KG1 (cell line): ENCODE measurements at regions not wholly inside any gene's neighbourhood (a gene's known extent, or its start where the extent isn't known, plus 50 kb on each side); places are given as distances from the start of the nearest gene placed in this dataset.
"Not testable (repeated sequence)": the region's sequence is repeated elsewhere in the genome, so short reads cannot be mapped to it uniquely, and the experiment has no call there.

Experiments
- DNase-seq: peaks from one replicate; lab custom pipeline; 2025; lab: John Stamatoyannopoulos, UW

GRCh38 chr18:45342166-45342565 lies 273.1 kb upstream of the SLC14A2 start:
- DNase-seq = no peak

- no peak for DNase-seq
Measured at GRCh38 chr18:45342653-45343052, 272.6 kb upstream of the SLC14A2 start.

GRCh38 chr18:45343365-45343764 lies 271.9 kb upstream of the SLC14A2 start:
- no peak for DNase-seq

- DNase-seq = not testable (repeated sequence)
Measured at GRCh38 chr18:45344680-45345079, 270.6 kb upstream of the SLC14A2 start.

DNA sequence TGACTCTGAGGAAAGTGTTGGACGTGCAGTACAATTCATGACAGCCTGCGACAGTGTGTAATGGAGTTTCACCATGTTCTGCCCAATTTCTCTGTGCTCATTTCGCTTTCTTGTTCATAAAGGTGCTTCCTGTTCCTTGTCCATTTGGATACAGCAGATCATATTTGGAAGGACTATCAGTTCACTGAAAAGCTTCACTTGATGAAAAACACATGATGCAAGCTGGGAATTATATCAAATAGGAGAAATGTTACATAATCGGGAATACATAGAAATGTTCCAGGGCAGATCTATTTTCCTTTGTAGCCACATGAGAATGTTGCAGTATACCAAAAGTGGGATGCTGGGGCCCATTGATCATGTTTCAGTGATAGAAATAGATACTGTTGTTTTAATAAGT lies 266.3 kb upstream of the SLC14A2 start:
- DNase-seq = no peak

- no peak for DNase-seq
Measured at GRCh38 chr18:45349467-45349866, 265.8 kb upstream of the SLC14A2 start.

- DNase-seq = no peak
Measured at GRCh38 chr18:45350404-45351156, 264.7 kb upstream of the SLC14A2 start.

DNA sequence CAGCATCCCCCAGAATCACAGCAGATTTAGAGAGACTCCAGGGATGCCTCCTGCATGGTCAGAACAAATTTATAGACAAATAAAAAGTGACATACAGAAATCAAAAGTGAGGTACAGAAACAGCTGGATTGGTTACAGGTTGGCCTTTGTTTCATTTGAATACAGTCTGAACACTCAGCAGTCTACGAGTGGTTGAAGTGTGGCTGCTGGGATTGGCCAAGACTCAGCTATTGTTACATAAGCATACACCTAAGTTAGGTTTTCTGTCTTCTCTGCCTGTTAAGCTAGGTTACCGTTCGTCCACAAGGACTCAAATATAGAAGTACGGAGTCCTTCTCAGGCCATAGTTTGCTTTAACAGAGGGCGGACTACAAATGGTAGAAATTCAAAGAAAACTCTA lies 262.4 kb upstream of the SLC14A2 start:
- DNase-seq = no peak

DNA sequence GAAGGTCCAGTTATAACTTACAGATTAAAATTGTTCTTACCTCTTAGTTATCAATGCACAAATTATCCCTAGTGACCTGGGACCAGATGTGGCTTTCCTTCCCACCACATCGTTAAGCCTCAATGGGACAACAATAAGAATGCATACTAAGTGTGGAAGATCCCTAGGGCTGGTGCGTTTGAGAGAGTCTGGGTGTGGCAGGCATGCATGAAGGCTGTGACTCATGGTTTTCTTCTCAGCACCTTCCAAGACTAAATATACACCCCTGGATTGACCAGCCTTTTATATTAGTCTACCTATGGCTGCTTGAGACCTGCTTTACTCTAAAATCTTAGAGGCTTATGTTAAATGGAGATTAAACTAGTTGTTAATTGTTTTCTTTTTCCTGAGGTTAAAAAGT lies 261.7 kb upstream of the SLC14A2 start:
- no peak for DNase-seq

DNA sequence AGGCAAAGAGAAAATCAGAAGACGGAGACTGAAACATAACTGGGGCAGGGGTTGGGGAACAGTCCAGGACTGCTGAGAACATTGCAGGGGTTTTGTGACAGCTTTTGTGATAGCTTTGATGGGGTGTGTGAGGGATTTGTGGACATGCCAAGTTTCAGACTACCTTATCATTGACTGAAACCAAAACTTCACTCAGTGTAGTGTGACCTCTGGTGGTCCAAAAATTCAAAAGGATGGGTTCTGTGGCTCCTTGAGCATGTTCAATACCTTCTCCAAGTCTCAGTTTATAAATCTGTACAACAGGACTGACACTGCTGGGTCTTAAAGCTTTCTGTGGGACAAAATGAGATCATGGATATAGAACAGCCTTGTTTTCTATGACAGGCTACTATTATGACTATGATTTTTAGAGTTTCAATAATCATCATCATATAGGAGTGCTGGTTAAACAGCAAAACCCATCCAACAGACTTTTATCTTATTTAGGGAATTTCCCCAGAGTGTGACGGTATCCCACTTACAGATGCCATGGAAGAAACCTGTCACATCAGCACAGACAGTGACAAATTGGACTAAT lies 259.2 kb upstream of the SLC14A2 start:
- DNase-seq = no peak

DNA sequence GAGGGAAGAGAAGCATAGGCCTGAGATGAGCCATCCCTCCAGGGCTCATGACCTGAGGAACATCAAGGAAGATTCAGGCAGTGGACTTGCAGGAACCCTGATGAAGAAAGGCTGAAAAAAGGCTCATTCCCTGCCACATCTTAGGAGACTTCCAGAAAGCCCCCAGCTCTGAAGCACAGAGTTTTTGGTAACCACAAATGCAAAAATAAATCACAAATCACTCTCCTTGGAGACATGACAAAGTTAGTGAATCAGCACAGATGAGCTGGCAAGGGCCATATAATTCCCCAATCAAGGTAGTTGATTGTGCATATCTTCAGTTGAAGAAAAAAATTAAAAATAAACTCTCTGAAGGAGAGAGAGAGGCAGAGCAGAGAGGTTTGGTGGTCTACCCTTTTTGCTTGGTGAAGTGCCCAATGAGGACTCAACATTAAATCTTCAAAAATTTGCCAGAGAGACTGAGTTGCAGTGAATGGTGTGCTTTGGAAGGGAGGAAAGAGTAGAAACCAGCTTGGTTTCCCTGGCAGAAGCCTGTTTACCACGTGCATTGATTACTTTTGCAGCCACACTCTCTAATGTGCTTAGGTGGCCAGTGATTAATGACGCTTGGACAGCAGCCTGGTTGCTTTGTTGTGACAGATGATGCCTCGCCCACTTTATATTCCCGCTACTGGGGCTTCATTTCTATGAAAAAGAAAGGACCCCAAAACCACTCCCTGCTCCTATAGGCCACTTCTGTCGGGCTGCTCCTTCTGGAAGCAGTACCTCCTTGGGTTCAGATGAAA lies 257.4 kb upstream of the SLC14A2 start:
- DNase-seq = no peak

DNA sequence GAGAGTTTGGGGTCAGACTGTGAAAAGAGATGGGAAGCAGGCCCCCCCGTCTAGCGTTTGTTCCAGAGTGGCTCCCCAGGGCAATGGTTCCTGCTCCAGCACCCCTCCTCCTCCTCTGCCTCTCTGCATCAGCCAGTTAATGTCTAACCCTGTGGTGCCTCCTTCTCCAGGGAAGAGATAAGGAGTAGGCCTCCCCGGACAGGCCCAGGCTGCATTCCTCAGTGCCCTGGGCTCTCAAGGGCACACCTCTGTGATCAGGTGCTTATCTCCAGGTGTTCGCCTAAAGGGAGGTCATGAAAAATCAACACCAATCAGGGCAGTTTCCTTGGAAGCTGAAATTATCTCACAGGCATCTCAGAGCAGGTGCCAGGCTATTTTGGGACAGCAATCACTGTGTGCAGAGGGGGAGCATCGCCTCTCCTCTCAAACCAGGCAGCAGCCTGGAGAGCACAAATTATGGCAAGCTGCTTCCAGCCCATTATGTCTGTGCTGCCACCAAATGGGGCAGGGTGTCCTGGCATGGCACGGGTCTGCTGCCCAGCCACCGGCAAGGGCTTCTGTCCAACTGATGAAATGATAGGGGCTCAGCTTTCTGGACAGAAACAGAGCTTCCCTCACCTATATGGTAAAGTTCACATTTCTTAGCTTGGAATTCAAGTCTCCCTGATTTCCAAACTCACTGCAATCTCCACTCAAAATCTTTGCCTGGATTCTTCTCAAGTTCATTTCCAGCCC lies 255.8 kb upstream of the SLC14A2 start:
- DNase-seq = no peak

GRCh38 chr18:45361125-45361851 lies 254.0 kb upstream of the SLC14A2 start:
- no peak for DNase-seq

DNA sequence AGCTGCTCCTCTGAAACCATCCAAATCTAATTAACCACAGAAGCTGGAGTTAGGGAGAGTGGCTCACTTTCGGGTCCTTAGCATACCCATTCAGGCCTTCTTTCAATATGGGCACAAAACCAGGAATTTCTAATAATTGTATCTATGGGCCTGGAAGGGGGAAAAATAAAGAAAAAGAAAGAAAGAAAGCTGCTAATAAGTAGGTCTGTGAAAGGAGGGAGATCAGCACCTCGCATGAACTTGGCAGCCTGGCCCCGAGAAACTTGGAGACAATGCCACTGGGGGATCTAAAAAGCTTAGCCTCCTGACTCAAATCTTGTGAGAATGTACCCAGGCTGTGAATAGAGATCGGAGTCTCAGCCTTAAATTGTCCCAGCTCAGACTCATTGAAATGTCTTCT lies 252.1 kb upstream of the SLC14A2 start:
- DNase-seq = no peak

DNA sequence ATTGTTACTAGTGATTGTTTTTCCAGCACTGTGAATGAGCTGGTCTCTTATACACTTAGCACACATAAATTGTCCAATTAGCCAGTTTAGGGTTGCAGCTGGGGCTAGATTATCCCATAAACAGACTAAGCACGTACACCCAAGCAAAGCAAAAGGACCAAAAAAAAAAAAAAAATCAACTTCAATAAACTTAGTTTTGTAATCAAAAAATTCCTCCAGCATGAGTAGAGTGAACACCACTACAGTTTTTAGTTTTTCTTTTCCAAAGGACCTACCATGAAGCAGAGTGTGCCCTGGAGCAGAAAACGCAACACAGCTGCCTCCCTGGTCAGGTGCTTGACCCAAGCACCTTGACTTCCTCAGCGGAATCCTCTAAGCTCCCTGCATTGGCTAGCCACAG lies 249.4 kb upstream of the SLC14A2 start:
- no peak for DNase-seq

DNA sequence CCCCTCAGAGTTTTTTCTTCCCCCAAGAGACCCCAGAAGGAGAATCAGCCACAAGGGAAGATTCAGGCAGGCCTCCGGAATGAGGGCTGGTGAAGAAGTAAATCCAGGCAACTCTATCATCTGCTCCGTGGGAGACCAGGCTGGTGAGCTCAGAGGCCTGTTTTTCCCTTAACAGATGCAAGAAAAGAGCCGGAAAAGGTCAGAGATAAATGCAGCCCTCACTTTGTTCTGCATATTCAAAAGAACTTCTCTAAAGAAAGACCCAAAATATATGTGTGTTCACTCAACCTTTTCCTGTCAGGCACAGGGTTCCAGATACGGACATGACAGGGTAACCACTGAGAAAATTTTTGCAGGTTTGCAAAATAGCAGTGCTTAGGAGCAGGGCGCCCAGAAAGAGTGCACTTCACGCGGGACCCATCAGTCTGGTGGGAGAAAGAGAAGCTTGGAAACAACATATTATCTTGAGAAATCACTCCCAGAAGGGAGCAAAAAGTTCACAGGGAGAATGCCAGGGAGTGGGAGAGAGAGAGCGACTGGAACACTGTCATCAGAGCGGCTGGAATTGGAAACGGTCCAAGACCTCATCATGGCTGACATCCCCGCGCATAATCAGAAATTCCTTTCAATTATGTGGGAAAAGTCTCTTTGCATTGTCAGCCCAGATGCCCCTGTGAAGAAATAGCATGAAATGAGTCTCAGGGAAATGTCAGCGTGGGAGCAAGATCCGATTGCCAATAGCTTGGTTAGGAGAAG lies 244.8 kb upstream of the SLC14A2 start:
- no peak for DNase-seq

DNA sequence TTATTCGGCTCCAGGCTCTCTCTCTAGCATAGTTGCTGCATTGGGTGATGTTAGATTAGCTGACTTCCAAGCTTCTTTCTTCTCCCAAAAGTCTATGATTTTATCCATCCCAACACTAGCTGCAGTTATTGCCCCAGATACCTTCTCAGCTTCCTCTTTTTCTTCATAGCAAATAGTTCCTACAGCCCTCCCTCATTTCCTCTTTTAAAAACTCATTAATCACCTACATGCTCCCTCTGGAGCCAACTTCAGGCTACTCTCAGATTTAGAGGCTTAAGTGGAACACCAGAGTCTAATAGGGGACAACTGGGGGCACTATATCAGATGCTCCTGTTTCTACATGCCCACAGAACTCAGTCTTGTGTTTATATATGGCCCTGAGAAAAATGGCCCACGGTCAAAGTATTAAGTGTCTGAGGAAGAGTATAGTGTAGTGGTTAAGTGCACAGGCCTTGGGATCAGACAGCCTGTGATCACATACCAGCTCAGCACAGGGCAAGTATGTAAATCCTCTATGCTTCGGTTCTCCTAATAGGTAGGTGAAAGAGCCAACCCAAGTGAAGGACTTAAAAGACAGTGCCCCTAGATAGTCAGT lies 241.9 kb upstream of the SLC14A2 start:
- DNase-seq = no peak

- DNase-seq = no peak
Measured at GRCh38 chr18:45374236-45374635, 241.0 kb upstream of the SLC14A2 start.

GRCh38 chr18:45374878-45375630 lies 240.2 kb upstream of the SLC14A2 start:
- no peak for DNase-seq

- no peak for DNase-seq
Measured at GRCh38 chr18:45376193-45376592, 239.1 kb upstream of the SLC14A2 start.
